BE2C (cell line): ENCODE measurements at regions not wholly inside any gene's neighbourhood (a gene's known extent, or its start where the extent isn't known, plus 50 kb on each side); places are given as distances from the start of the nearest gene placed in this dataset.

Experiments
- DNase-seq: peaks from one replicate; pipeline ENCODE4 v3.0.0-alpha.2; 2020
- H3K27me3 ChIP-seq: fragments of 250-450 bp; sonication (Bioruptor Pico); 2 replicates; pipeline ENCODE4 v1.5.1; 2020; ENCODE audit warnings: mild to moderate bottlenecking
- H3K36me3 ChIP-seq: fragments of 250-450 bp; sonication (Bioruptor Pico); 2 replicates; pipeline ENCODE4 v1.5.1; 2020; ENCODE audit warnings: mild to moderate bottlenecking
- H3K4me1 ChIP-seq: fragments of 250-450 bp; sonication (Bioruptor Pico); 2 replicates; pipeline ENCODE4 v1.5.1; 2020
- H3K4me3 ChIP-seq: 2 replicates; pipeline ENCODE4 v1.5.1; 2011; ENCODE audit warnings: low read depth, low read length
- H3K9me3 ChIP-seq: fragments of 250-450 bp; sonication (Bioruptor Pico); 2 replicates; pipeline ENCODE4 v1.5.1; 2020
- CTCF ChIP-seq: IDR thresholded peaks from 2 replicates; pipeline ENCODE4 v1.5.1; 2012; ENCODE audit warnings: mild to moderate bottlenecking, low read depth, low read length

- no peak for TF ChIP-seq CTCF
- Histone ChIP-seq H3K9me3 (no peaks in the 10 kb centered on the region), H3K4me3 (no peak overlapping the region), H3K27me3 (no peaks in the 10 kb centered on the region), H3K36me3 (no peaks in the 10 kb centered on the region), H3K4me1 (no peaks in the 10 kb centered on the region)
- no peak for DNase-seq
Observed at GRCh38 chr11:36837831-36838437, 239.9 kb upstream of the RAG2 start.

- no peaks in the 10 kb centered on the region for H3K36me3 ChIP-seq
- H3K4me3 ChIP-seq: no peak overlapping the region
- no peak for TF ChIP-seq CTCF
- H3K4me1 ChIP-seq: no peaks in the 10 kb centered on the region
- H3K27me3 ChIP-seq: no peaks in the 10 kb centered on the region
- no peaks in the 10 kb centered on the region for H3K9me3 ChIP-seq
- DNase-seq: no peak
Observed at GRCh38 chr11:36825251-36825650, 227.2 kb upstream of the RAG2 start.

GRCh38 chr11:36824349-36824748, 226.3 kb upstream of the RAG2 start:
- H3K9me3 ChIP-seq: no peaks in the 10 kb centered on the region
- no peak for TF ChIP-seq CTCF
- no peaks in the 10 kb centered on the region for H3K27me3 ChIP-seq
- DNase-seq: no peak
- no peaks in the 10 kb centered on the region for H3K4me1 ChIP-seq
- no peaks in the 10 kb centered on the region for H3K36me3 ChIP-seq
- no peak overlapping the region for H3K4me3 ChIP-seq

- no peaks in the 10 kb centered on the region for H3K9me3 ChIP-seq
- no peak overlapping the region for H3K4me3 ChIP-seq
- no peaks in the 10 kb centered on the region for H3K36me3 ChIP-seq
- H3K27me3 ChIP-seq: no peaks in the 10 kb centered on the region
- TF ChIP-seq CTCF: no peak
- H3K4me1 ChIP-seq: no peaks in the 10 kb centered on the region
- no peak for DNase-seq
Observed at GRCh38 chr11:36822829-36823228, 224.8 kb upstream of the RAG2 start.

- TF ChIP-seq CTCF: peak; percentile 53
- peak; percentile 27 for DNase-seq
- Histone ChIP-seq H3K4me3 (no peak overlapping the region), H3K9me3 (no peaks in the 10 kb centered on the region), H3K36me3 (no peaks in the 10 kb centered on the region), H3K4me1 (no peaks in the 10 kb centered on the region), H3K27me3 (no peaks in the 10 kb centered on the region)
Observed at GRCh38 chr11:36818410-36818809, 220.4 kb upstream of the RAG2 start.

- no peaks in the 10 kb centered on the region for H3K36me3 ChIP-seq
- no peaks in the 10 kb centered on the region for H3K9me3 ChIP-seq
- H3K4me1 ChIP-seq: no peaks in the 10 kb centered on the region
- DNase-seq: no peak
- no peaks in the 10 kb centered on the region for H3K27me3 ChIP-seq
- no peak for TF ChIP-seq CTCF
- no peak overlapping the region for H3K4me3 ChIP-seq
Observed at GRCh38 chr11:36817336-36817965, 219.4 kb upstream of the RAG2 start.
